HS-27A (cell line): ENCODE measurements at regions not wholly inside any gene's neighbourhood (a gene's known extent, or its start where the extent isn't known, plus 50 kb on each side); places are given as distances from the start of the nearest gene placed in this dataset.
"Not testable (repeated sequence)": the region's sequence is repeated elsewhere in the genome, so short reads cannot be mapped to it uniquely, and the experiment has no call there.

ENCODE experiments used
- DNase-seq: peaks from one replicate; pipeline ENCODE4 v3.0.0-alpha.2; 2012; ENCODE audit warnings: low read depth, missing footprints

DNA sequence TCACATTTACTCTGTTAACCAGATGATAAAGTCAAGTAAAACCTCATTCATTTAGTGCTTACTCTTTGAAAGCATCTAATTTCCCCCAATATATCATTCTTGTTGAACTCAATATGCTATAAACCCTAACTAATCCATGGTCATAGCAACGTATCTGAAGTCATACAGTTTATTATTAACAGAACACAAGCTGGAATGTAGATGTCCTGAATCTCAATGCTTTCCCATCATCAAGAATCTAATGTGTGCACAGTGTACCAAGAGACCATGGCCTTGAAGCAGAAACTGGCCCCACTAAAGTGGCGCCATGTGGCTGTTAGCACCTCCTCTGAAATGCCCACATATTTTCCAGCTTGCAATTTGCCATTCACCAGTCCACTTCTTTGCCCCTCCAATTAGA lies 245.8 kb downstream of the SOX9 start:
- no peak for DNase-seq

DNA sequence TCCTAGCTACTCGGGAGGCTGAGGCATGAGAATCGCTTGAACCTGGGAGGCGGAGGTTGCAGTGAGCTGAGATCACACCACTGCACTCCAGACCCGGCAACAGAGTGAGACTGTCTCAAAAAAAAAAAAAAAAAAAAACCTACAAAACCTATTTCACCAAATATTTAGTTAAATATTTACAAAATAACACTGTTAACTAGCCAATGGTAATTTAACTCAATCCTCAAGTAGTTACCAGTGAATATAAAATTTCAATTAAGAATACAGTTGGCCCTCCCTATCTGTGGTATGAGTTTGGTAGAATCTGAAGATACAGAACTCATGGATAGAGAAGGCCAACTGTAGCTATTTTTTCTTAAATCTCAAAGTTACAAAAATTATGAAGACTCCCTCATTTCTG lies 247.4 kb downstream of the SOX9 start:
- DNase-seq: no peak

DNA sequence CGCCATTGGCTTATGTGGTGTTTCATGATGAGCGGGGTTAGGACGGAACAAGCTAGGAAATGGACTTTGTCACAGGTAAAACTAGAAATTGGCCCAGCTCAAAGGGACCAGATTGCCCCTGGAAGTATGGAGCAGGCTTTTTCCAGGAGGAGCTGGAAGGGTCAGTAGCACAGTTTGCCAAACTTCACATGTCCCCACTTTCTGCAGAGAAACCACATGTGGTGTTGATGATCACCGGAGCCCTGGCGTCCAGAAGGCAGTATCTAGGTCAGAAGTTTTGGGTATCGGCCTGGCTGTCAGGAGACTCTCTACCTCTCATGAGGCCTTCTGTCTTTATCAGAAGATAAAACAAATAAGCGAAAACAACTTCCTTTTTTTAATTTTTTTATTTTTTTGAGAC lies 248.5 kb downstream of the SOX9 start:
- DNase-seq: no peak

DNA sequence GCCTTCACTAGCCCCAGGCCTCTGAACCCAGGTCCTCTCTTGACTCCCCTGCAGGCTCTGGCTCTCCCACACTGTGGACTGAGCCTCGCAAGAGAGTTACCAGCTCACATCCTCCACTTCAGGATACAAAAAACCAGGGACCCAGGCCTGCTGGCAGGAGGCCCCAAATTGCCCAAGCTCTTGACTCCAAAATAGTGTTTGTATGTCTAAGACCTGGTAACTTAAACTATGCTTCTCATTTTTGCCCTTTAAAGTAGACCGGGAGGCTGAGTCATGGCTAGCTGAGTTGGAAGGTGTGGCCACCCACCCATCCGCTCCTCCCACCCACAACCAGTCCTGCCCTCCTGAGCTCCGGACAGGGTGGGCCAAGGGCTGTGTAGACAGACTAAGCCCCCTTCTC lies 250.0 kb downstream of the SOX9 start:
- no peak for DNase-seq

DNA sequence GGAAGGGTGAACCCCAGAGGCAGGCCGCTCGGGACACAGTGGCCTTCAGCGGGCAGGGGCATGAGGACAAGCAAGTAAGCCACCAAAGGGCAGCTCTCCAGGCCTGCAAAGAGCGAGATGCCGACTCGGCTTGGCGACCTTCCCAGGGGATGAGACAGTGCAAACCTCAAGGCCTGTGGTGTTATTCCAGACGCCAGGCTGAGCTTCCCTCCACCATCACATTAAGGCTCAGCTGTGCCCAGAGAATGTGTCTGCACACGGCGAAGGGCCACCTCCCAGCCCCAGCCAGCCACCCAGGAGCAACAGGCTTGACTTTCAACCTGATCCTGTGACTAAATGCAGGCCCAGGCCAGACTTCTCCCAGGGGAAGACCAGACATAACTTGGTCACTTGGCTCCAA lies 251.4 kb downstream of the SOX9 start:
- DNase-seq: no peak

DNA sequence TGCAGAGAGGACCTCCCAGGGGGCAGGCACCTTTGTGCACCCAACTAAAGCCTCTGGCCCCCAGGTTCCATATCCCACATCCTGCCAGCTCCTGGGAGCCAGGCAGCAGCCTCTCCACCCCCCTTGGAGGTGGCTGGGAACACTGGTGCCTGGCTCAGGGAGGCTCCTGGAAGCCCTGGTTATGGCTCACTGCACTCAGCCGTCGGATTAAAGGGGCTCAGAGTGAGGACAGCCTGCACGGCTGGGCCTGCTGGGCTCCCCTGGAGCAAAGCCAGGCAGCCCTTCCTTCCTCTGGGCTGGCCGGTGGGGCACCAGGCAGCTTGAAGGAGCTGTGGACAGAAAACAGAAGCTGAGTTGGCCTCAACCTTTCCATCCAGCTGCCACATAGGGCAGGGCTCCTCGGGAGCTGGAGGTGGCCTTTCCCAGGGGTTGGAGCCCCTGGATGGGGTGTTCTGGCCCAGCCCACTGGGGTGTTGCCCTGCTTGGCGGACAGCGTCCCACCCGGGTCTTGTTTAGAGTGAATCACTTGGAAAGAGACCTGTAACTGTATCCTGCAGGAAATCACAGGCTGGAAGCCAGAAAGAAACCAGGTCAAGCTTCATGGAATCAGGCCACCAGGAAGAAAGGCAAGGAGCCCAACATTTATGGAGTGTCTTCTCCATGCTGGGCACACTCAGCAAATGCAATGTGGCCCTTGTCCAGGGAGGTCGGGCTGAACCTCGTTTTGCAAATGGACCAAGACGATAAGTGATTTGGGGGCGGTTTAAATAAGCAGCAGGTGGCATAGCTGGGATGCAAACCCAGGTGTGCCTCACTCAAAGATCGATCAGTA lies 253.3 kb downstream of the SOX9 start:
- no peak for DNase-seq

DNA sequence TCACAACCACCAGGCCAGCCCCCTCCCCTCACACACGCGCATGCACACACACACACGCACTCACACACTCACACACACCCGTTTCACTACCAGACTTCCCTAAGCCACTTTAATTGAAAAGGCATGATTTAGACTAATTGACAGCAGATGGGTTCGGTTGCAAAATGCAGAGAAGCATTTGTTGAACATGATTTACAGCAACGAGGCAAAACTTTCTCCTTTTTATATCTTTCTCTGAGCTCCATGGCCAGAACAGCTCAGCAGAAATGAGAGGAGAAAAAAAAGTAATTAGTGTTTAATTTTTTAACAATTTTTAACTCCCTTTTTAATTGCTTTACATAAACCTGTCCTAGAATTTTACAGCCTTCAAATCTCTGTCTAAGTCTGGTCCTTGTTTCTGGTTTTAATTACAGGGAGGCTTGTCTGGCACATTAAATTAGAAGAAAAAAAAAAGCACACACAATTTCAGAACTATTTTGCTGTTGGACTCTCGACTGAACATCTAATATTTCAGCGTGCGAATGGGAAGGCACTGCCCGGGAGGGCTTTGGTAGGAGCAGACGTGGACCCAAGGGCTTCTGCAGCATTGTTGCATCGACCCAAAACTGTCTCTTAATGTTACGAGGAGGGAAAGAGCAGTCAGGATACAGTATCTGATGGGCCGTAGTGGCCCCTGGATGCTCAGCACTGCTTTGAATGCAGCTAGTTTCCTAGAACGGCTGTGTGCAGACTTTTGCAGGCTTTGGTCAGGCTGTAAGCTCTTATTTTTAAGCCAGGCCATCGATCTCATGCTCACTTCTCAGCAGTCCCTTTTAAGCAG lies 255.9 kb downstream of the SOX9 start:
- no peak for DNase-seq

DNA sequence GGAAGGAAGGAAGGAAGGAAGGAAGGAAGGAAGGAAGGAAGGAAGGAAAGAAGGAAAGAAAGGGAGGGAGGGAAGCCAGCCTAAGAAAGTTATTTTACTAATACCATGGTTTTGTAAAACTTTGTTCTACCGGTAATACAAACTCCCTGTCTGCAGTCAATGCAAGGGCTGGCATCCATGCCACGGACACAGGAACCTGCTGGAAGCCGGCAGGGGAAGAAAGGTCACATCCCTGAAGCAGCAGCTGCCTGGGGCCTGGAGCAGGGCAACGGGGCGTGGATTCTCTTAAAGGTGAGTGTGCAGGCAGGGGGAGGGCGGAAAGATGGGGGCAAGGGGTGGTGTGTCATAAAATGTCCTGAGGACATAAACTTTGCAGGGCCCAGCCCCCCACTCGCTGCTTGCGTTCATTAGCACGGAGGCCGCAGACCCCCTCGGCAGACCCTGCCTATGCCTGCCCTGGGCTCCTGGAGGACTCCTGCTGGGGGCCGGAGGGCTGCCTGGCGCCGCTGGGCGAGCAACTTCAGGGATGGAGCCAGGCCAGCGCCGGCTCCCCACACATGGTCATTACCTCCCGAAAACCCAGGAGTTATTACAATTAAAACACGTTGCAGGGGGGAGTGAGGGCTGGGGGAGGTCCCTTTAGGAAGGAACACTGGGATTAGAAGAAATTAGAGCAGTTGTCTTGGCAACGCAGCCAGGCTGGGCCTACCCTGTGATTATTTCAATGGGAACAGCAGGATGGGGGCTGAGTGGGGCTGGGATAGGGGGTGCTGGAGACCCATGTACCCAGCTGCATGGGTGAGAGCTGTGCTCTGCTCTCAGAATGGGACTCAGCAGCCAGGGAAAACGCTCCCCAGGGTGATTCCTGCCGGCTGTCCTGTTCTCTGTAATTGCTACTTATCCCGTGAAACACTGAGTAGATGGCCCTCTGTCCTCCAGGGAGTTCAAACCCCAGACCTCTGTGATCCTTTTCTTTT lies 257.9 kb downstream of the SOX9 start:
- no peak for DNase-seq

DNA sequence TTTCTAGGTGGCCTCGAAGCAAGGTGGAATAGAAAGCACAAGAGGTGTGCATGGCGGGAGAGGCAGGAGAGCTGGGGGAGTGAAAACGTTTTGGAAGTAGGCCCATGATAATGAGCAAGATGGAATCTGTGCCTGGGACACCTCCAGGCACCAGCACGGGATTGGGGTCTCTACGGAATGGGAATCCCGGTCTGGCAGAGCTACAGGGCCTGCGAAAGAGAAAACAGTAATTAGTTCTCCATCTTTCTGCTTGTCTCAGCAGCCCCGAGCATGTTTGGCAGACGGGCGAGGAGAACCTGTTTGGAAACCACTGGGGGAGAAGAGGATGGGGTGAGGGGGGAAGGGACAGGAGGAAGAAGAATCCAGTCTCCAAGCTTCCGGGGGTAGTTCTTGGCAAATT lies 258.7 kb downstream of the SOX9 start:
- DNase-seq: no peak

DNA sequence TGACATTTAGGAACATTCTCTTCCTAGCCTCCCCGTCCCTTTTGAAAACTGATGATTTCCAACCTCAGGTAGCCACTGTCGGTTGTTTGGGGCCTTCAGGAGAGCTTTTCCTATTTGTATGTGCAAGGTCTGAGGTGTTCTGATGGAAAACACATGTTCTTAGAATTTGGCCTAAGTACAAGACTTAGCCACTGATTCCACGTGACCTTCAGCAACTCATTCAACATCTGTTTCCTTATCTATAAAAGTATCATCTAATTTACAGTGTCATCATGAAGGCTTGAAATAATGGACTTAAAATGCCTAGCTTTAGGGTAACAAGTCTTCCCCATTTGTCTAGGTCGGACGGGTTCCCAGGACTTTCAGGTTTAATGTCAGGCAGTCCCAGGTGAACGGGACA lies 259.3 kb downstream of the SOX9 start:
- DNase-seq: no peak

DNA sequence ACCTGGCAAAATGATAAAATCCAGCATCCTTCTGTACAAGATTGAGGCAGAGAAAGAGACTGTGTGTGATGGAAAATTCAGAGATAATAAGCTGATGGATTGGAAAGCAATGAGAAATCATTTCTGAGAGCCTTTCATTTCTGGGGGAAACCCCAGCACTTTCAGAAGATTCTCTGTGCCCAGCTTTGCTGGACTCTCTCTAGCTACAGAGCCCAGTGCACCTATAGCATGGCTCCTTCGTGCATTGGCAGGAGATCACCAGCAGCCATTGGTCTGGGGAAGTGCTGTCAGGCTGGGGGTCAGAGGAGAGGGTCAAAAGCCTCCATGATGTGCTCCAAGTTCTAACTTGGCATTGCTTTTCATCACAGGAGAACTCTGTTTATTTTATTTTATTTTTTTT lies 259.9 kb downstream of the SOX9 start:
- no peak for DNase-seq

DNA sequence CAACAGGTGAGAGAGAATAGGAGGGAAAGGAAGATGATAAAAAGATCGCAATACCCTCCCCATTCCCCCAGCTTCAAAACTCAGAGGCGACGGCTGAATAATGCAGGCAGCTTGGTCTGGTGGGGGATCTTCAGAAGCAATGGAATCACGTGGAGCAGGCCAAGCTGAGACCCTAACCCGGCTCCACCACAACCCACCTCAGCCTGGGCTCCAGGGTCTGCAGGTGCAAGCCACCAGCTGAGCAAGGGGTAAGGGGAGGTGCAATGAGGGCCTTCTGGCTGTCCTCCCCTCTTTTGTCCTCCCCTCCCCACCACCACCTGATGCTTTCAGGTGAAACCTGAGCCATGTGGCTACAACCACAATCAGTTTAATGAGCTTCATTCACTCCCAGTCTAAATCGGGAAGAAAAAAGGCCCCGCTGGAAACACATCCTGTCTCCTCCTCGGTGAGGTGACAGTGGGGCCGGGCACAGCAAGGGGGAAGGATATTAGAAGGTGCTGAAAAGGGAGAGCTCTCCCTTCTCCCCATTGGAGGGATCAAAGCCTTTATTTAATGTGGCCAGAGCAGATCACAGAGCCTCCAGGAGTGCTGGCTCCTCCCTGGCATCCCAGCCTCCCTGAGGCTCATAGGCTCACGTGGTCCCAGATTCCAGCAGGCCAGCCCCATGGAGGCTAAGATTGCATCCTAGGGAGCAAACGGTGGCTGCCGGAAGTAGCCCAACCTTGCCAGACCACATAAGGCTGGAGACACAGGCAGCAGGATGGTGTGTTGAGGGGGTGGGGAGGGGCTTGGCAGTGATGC lies 261.0 kb downstream of the SOX9 start:
- no peak for DNase-seq

DNA sequence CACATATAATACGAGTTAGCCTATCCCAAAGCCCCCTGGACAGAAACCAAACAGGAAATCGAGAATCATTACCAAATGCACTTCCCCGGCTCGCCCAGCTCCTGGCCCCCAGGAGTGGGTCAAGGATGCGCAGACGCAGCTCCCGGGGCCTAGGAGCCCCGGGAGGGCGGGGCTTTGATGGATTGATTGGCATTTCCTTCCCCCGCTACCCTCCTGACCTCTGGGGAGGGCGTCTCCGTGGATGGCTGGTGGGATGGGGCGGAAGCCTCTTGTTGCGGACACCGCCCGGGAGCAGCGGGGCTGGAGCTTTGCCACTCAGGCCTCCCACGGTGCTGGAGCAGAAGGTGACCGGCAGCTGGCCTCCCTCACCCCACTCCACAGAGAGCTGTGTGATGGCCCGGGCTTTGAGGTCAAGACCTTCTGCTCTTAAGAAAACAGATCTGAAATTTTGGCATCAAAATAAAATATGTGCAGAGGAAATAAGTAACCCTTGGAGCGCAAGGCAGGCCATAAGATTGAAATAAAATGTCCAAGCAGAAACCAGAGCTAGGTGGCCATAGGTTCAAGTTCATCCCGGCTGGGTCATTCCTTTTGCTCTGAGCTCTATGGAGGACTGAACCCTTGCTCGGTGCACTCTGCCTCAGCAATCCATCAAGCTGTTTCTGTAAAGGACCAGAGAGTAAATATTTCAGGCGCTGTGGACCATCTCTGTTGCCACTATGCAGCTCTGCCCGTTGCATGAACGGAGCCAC lies 262.3 kb downstream of the SOX9 start:
- no peak for DNase-seq

DNA sequence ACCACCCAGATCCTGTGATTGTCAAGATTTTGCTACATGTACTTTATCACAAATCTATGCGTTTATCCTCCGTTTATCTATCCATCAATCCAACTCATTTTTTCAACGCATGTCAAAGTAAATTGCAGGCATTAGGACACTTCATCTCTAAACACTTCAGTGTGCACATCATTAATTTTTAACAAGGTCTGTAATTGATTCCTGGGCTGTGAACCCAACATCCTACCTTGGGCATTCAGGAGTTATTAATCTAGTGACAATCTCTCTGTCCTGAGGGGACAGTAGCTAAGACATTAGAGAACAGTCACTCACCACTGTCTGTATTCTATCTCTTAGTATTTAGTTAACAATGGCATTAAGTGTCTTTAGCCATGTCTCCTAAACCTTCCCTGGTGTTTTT lies 264.7 kb downstream of the SOX9 start:
- no peak for DNase-seq

DNA sequence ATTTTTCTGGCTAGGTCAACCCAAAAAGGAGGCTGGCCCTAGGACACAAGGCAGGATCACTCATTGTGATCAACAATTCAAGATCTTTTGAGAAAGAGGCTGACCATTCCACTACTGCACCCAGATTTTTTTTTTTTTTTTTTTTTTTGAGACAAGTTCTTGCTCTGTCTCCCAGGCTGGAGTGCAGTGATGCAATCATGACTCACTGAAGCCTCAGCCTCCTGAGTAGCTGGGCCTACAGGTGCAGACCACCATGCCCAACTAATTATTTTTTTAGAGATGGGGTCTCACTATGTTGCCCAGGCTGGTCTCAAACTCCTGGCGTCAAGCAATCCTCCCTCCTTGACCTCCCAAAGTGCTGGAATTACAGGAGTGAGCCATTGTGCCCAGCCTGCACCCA lies 265.4 kb downstream of the SOX9 start:
- DNase-seq: not testable (repeated sequence)

DNA sequence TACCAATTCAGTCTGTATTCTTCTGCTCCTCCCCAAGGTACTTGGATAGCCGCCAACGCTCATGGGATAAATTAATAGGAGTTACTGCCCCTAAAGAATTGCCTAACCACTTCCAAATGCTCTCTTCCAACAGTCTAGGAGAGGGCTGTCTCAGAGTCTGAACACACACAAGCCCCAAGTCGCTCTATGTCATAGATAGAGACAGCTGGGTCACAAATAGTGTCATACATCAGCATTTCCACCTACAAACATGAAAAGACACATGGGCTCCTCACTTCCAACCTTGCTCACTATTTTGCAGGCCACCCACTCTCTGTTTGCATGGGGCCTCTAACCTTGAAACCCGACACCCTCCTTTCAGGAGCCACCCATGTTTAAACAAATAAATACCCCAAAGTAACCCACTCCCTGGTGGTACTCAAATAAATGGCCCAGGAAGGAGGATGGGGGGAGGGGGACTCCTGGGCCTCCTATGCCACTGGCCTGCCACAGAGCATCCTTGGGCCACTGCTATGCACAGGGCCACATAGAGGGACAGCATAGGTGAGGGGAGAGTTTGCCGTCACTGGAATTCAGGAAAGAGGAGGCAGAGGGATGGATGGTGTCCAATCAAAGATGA lies 265.9 kb downstream of the SOX9 start:
- DNase-seq: no peak

DNA sequence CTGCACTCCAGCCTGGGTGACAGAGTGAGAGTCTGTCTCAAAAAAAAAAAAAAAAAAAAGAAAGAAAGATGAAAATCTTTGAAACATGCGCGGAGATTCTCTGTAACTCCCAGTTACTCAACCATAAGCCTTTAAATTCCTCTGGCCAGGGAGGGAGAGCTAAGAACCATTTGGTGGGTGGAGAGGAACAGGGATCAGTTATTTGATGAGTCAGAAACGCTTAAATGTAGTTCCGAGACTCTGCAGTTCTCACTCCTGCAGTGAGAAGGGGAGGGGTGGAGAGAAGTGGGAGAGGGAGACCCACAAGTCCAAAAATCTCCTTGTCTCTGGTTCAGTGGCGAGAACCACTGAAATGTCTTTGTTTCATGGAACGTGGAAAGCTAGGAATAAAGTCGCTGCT lies 266.7 kb downstream of the SOX9 start:
- DNase-seq: peak; percentile 73

DNA sequence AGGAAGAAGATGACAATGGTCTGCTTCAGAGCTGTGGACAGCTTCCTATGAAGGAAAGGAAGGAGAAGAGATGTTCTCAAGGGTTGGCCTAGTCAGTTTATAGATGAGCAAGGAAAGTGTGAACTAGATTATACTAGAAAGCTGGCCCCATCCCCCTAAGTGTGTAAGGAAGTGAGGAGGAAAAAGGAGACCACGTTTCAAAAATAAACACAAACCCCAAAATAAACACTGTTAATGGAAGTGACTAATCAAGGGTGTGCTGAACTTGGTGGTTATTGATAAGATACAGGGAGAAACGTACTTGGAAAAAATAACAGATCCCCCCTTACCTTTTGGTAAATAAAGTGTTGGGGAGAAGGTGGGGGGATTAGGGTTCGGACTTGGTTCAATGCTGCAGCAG lies 267.1 kb downstream of the SOX9 start:
- DNase-seq: no peak

DNA sequence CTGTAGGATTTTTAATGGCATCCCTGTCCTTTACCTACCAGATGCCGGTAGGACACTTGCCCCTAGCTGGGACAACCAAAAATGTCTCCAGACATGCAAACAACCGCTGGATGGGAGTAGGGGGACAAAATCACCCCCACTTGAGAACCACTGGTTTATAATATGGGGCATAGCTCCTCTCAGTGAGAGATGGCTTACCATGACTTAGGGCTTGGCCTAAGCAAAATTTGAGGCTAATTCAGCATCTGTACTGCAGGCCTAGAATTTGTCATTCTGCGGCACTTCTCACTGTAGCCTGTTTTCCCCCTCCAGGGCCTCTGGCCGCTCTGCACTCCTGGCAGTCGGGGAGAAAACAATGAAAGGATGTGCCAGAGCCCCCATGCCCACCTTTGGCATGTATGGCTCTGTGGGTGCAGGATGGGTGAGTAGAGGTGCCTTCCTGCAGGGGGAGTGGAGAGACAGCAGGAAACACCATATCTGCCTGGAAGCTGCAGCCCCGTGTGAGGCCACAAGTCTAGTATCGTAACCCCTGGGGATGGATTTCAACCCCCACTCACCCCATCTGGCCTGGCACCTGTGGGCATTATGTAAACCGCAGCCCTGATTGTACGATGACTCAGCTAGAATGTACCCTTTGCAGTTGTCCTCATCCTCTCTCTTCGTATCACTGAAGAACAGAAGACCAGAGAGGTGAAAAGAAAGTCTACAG lies 268.1 kb downstream of the SOX9 start:
- DNase-seq: peak; percentile 66
